T-helper 22 cell (primary cell): ENCODE measurements at regions not wholly inside any gene's neighbourhood (a gene's known extent, or its start where the extent isn't known, plus 50 kb on each side); places are given as distances from the start of the nearest gene placed in this dataset.

Source experiments
- DNase-seq: peaks from one replicate; pipeline ENCODE4 v3.0.0-alpha.2; 2020; ENCODE audit warnings: low read depth

GRCh38 chr6:133837801-133838349, 51.0 kb upstream of the TCF21 start:
- DNase-seq, result peak; percentile 8
